ENCODE measurements at regions not wholly inside any gene's neighbourhood (a gene's known extent, or its start where the extent isn't known, plus 50 kb on each side); places are given as distances from the start of the nearest gene placed in this dataset.

DNA sequence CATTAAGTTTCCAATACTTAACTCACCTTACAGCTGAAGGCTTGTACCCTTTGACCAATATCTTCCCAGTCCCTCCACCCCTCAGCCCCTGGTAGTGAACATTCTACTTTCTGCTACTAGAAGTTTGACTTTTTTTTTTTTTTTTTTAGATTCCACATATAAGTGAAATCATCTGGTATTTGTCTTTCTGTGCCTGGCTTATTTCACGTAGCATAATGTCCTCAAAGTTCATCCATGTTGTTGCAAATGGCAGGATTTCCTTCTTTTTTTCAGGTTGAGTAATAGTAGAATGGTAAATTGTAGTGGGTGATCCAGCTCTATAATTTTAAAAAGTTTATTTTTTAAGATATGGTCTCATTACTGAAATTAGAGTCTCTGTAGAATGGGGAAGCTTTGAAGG lies 316.0 kb downstream of the MTX2 start:
- no peak for DNase-seq
- H3K27ac Mint-ChIP-seq (ENCODE audit: unreplicated experiment): no peak overlapping the region
- no TSS peak for BruUV-seq (replicated peaks)
- no peaks in the 10 kb centered on the region for H3K4me1 ChIP-seq
- intact Hi-C loops (cut with micrococcal nuclease; ENCODE audit: unreplicated experiment): no loop called here
- H3K36me3 Mint-ChIP-seq (ENCODE audit: insufficient read depth, unreplicated experiment): no peaks in the 10 kb centered on the region
- H3K9me3 ChIP-seq: no peaks in the 10 kb centered on the region
- H3K27me3 Mint-ChIP-seq (ENCODE audit: insufficient read depth, unreplicated experiment): peaks cover 8% of the 10 kb centered on the region
- no peaks in the 10 kb centered on the region for H3K9me3 Mint-ChIP-seq (ENCODE audit: unreplicated experiment)
- no peak overlapping the region for H3K4me3 Mint-ChIP-seq (ENCODE audit: unreplicated experiment)
- no peak overlapping the region for H3K4me3 ChIP-seq (ENCODE audit: low read depth, low read length)
- ChIA-PET POLR2A (no interaction called here), CTCF (no interaction called here)
- no peaks in the 10 kb centered on the region for H3K27me3 ChIP-seq (replicated peaks; ENCODE audit: control insufficient read depth, insufficient read depth, low read length)
- H3K4me1 Mint-ChIP-seq (ENCODE audit: low read depth, unreplicated experiment): no peaks in the 10 kb centered on the region
- TF ChIP-seq, protein P1, sequence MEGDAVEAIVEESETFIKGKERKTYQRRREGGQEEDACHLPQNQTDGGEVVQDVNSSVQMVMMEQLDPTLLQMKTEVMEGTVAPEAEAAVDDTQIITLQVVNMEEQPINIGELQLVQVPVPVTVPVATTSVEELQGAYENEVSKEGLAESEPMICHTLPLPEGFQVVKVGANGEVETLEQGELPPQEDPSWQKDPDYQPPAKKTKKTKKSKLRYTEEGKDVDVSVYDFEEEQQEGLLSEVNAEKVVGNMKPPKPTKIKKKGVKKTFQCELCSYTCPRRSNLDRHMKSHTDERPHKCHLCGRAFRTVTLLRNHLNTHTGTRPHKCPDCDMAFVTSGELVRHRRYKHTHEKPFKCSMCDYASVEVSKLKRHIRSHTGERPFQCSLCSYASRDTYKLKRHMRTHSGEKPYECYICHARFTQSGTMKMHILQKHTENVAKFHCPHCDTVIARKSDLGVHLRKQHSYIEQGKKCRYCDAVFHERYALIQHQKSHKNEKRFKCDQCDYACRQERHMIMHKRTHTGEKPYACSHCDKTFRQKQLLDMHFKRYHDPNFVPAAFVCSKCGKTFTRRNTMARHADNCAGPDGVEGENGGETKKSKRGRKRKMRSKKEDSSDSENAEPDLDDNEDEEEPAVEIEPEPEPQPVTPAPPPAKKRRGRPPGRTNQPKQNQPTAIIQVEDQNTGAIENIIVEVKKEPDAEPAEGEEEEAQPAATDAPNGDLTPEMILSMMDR (IDR thresholded peaks at IDR 0.05; ENCODE audit: insufficient read depth in 1 of 2, low read depth in 1 of 2, low read length in 1 of 2, severe bottlenecking in 1 of 2, unreplicated experiment in 1 of 2): no peak
- H3K36me3 ChIP-seq (ENCODE audit: control insufficient read depth, insufficient read depth, low read length): no peaks in the 10 kb centered on the region

DNA sequence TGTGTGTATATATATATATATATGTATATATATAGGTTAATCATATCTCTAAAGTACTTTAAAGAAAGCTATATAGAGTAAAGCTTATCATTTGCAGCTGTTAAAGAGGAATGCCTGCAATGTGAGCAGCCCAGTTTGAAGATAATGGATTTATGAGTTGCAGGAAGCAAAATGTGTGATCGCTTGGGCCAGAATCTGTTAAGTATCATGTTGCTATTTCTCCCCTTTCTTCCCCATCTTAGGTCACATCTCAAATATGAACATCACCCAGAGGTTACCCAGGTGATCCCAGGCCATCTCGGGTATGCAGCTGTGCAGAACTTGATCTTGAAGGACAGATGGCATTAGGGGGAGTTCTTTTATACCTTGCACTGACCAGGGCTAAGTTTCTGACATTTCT lies 316.5 kb downstream of the MTX2 start:
- no TSS peak for BruUV-seq (replicated peaks)
- H3K9me3 ChIP-seq: no peaks in the 10 kb centered on the region
- H3K4me3 ChIP-seq (ENCODE audit: low read depth, low read length): no peak overlapping the region
- no peaks in the 10 kb centered on the region for H3K4me1 ChIP-seq
- H3K27me3 Mint-ChIP-seq (ENCODE audit: insufficient read depth, unreplicated experiment): peaks cover 8% of the 10 kb centered on the region
- intact Hi-C loops (cut with micrococcal nuclease; ENCODE audit: unreplicated experiment): no loop called here
- no peaks in the 10 kb centered on the region for H3K27me3 ChIP-seq (replicated peaks; ENCODE audit: control insufficient read depth, insufficient read depth, low read length)
- no peak overlapping the region for H3K27ac Mint-ChIP-seq (ENCODE audit: unreplicated experiment)
- TF ChIP-seq, protein P1 (IDR thresholded peaks at IDR 0.05; ENCODE audit: insufficient read depth in 1 of 2, low read depth in 1 of 2, low read length in 1 of 2, severe bottlenecking in 1 of 2, unreplicated experiment in 1 of 2): no peak
- DNase-seq: no peak
- H3K4me3 Mint-ChIP-seq (ENCODE audit: unreplicated experiment): no peak overlapping the region
- ChIA-PET CTCF (no interaction called here), POLR2A (no interaction called here)
- no peaks in the 10 kb centered on the region for H3K4me1 Mint-ChIP-seq (ENCODE audit: low read depth, unreplicated experiment)
- no peaks in the 10 kb centered on the region for H3K36me3 ChIP-seq (ENCODE audit: control insufficient read depth, insufficient read depth, low read length)
- H3K36me3 Mint-ChIP-seq (ENCODE audit: insufficient read depth, unreplicated experiment): no peaks in the 10 kb centered on the region
- H3K9me3 Mint-ChIP-seq (ENCODE audit: unreplicated experiment): no peaks in the 10 kb centered on the region

DNA sequence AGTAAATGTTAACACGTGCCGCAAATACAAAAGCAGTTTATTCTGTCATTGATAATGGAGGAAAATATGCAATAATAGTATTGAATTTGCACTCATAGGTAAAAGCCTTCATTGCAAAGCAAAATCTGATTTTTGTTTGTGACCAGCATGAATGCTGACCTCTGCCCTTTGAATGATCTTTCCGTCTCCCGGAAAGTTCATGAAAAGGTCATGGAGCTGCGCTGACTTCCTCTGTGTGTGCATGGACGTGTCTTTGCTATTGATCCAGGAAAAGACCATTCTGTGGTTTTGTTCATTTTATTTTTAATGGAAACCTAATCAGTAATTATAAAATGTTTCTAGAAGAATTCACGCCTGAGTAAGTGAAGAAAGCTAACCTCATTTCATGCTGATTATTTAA lies 320.0 kb downstream of the MTX2 start:
- no peaks in the 10 kb centered on the region for H3K9me3 ChIP-seq
- TF ChIP-seq, protein P1 (IDR thresholded peaks at IDR 0.05; ENCODE audit: insufficient read depth in 1 of 2, low read depth in 1 of 2, low read length in 1 of 2, severe bottlenecking in 1 of 2, unreplicated experiment in 1 of 2): no peak
- H3K27me3 ChIP-seq (replicated peaks; ENCODE audit: control insufficient read depth, insufficient read depth, low read length): no peaks in the 10 kb centered on the region
- DNase-seq: no peak
- Mint-ChIP-seq H3K4me3 (ENCODE audit: unreplicated experiment) (no peak overlapping the region), H3K36me3 (ENCODE audit: insufficient read depth, unreplicated experiment) (no peaks in the 10 kb centered on the region), H3K27ac (ENCODE audit: unreplicated experiment) (no peak overlapping the region), H3K9me3 (ENCODE audit: unreplicated experiment) (no peaks in the 10 kb centered on the region), H3K4me1 (ENCODE audit: low read depth, unreplicated experiment) (no peaks in the 10 kb centered on the region), H3K27me3 (ENCODE audit: insufficient read depth, unreplicated experiment) (peaks cover 17% of the 10 kb centered on the region)
- no peaks in the 10 kb centered on the region for H3K36me3 ChIP-seq (ENCODE audit: control insufficient read depth, insufficient read depth, low read length)
- no TSS peak for BruUV-seq (replicated peaks)
- no peaks in the 10 kb centered on the region for H3K4me1 ChIP-seq
- H3K4me3 ChIP-seq (ENCODE audit: low read depth, low read length): no peak overlapping the region
- intact Hi-C loops (cut with micrococcal nuclease; ENCODE audit: unreplicated experiment): no loop called here
- POLR2A ChIA-PET: no interaction called here
- CTCF ChIA-PET: interaction anchor here (0.6 kb wide), 1 partner anchor 63 kb away, joined by 3 read pairs; no protein-coding TSS in a partner anchor

Data from Caco-2 (cell line).